Transverse colon (tissue), 4 donors: ENCODE measurements at regions not wholly inside any gene's neighbourhood (a gene's known extent, or its start where the extent isn't known, plus 50 kb on each side); places are given as distances from the start of the nearest gene placed in this dataset.

Experiments
- DNase-seq: peaks from one replicate; pipeline ENCODE4 v3.0.0-alpha.2; 2019
- H3K27ac ChIP-seq, 4 donors: fragments of 200-600 bp; sonication (generic); 2 replicates each; pipeline ENCODE4 v1.5.1; 2016 to 2018; ENCODE audit warnings: inconsistent platforms in 4 of 4
- H3K27me3 ChIP-seq: fragments of 200-600 bp; sonication (generic); 2 replicates; pipeline ENCODE4 v1.5.1; 2017; ENCODE audit warnings: inconsistent platforms
- H3K36me3 ChIP-seq, 4 donors: fragments of 200-600 bp; sonication (generic); 2 replicates each; pipeline ENCODE4 v1.5.1; 2017 to 2019; ENCODE audit warnings: inconsistent platforms in 4 of 4
- H3K4me1 ChIP-seq, 4 donors: fragments of 200-600 bp; sonication (generic); 2 replicates each; pipeline ENCODE4 v1.5.1; 2017 to 2020; ENCODE audit warnings: inconsistent platforms in 4 of 4
- H3K4me3 ChIP-seq, 4 donors: fragments of 200-600 bp; sonication (generic); 1 replicate in 1 of 4; 2 replicates in 3 of 4; pipeline versions ENCODE4 v1.5.1 to v1.6.1; 2017 to 2019; ENCODE audit warnings: inconsistent platforms in 4 of 4
- H3K9me3 ChIP-seq, 2 donors: fragments of 200-600 bp; sonication (generic); 2 replicates each; pipeline ENCODE4 v1.5.1; 2017 to 2019; ENCODE audit warnings: inconsistent platforms in 2 of 2
- CTCF ChIP-seq, 5 experiments: fragments of 200-600 bp in 3 of 5; fragments of 450-650 bp in 2 of 5; sonication (generic) in 3 of 5; IDR thresholded peaks; 1 replicate in 2 of 5; 2 replicates in 3 of 5; pipeline ENCODE4 v1.5.1; 2016 to 2017; ENCODE audit warnings: antibody characterized with exemption in 5 of 5, inconsistent platforms in 3 of 5, mild to moderate bottlenecking in 2 of 5, moderate library complexity in 1 of 5
- EP300 ChIP-seq: sonication (generic); formaldehyde crosslinking; IDR thresholded peaks from one replicate; pipeline ENCODE4 v1.6.1; 2017; ENCODE audit warnings: antibody characterized with exemption, low read depth
- POLR2A ChIP-seq: fragments of 450-650 bp; IDR thresholded peaks from one replicate; pipeline ENCODE4 v1.6.1; 2016; ENCODE audit warnings: antibody characterized with exemption, mild to moderate bottlenecking, moderate library complexity
- POLR2AphosphoS5 ChIP-seq, 3 donors: sonication (generic); formaldehyde crosslinking; IDR thresholded peaks; one replicate each; pipeline ENCODE4 v1.6.1; 2016; ENCODE audit warnings: antibody characterized with exemption in 3 of 3
- WGBS, 2 donors: methylation state at CpG; one replicate each; pipeline ENCODE4 v1.1.5; 2018; ENCODE audit warnings: low coverage in 1 of 2; 5-methylcytosine and 5-hydroxymethylcytosine counted together
- in situ Hi-C, 4 donors: fragments of 200-750 bp; cut with MboI; loops; one replicate each; pipeline versions ENCODE4 v1.15.0 to v1.15.1; 2017; ENCODE audit warnings: low sequenced_read_pairs in 3 of 4, low pct_ligation_motif_present in 1 of 4, low pct_unique_long_range_greater_than_20kb in 1 of 4
- intact Hi-C: fragments of 100-400 bp; cut with DNase I; formaldehyde crosslinking; loops from one replicate; pipeline ENCODE4 v1.15.1; 2023; ENCODE audit warnings: low total_unique reads

GRCh38 chr4:189046642-189047041 lies 894.0 kb upstream of the FRG1 start:
- Histone ChIP-seq H3K27ac (no peak overlapping the region), H3K9me3 (no peaks in the 10 kb centered on the region), H3K4me1 (no peaks in the 10 kb centered on the region), H3K36me3 (no peaks in the 10 kb centered on the region), H3K27me3 (no peaks in the 10 kb centered on the region), H3K4me3 (no peak overlapping the region)
- TF ChIP-seq CTCF (IDR thresholded peaks at IDR 0.05) (no peak), POLR2AphosphoS5 (IDR thresholded peaks at IDR 0.05) (no peak), POLR2A (no peak), EP300 (no peak)
- DNase-seq: no peak
- in situ Hi-C loops (no loop called here), intact Hi-C loops (no loop called here)
- WGBS, 2 donors: 71 to 80% methylated on average over 1 of the region's 1 CpG

- Histone ChIP-seq H3K9me3 (no peaks in the 10 kb centered on the region), H3K4me3 (no peak overlapping the region), H3K36me3 (no peaks in the 10 kb centered on the region), H3K27me3 (no peaks in the 10 kb centered on the region), H3K27ac (no peak overlapping the region), H3K4me1 (no peaks in the 10 kb centered on the region)
- TF ChIP-seq CTCF (IDR thresholded peaks at IDR 0.05) (no peak), POLR2AphosphoS5 (IDR thresholded peaks at IDR 0.05) (no peak), POLR2A (no peak), EP300 (no peak)
- intact Hi-C loops: no loop called here
- 57 to 68% methylated on average over 1 of the region's 1 CpG for WGBS, 2 donors
- no peak for DNase-seq
- in situ Hi-C loops: no loop called here
Observed at GRCh38 chr4:189048119-189048518, 892.6 kb upstream of the FRG1 start.

- in situ Hi-C loops: no loop called here
- Histone ChIP-seq H3K9me3 (no peaks in the 10 kb centered on the region), H3K4me3 (no peak overlapping the region), H3K27me3 (no peaks in the 10 kb centered on the region), H3K36me3 (no peaks in the 10 kb centered on the region), H3K4me1 (no peaks in the 10 kb centered on the region), H3K27ac (no peak overlapping the region)
- 9 to 84% methylated on average over 1 to 8 of the region's 8 CpGs for WGBS, 2 donors
- intact Hi-C loops: no loop called here
- no peak for DNase-seq
- TF ChIP-seq POLR2AphosphoS5 (IDR thresholded peaks at IDR 0.05): no peak
- TF ChIP-seq EP300: no peak
- no peak for TF ChIP-seq CTCF (IDR thresholded peaks at IDR 0.05)
- TF ChIP-seq POLR2A: no peak
Observed at GRCh38 chr4:189049682-189050081, 891.0 kb upstream of the FRG1 start.

GRCh38 chr4:189050643-189051042 lies 890.0 kb upstream of the FRG1 start:
- Histone ChIP-seq H3K4me1 (no peaks in the 10 kb centered on the region), H3K4me3 (no peak overlapping the region), H3K27me3 (no peaks in the 10 kb centered on the region), H3K36me3 (no peaks in the 10 kb centered on the region), H3K27ac (no peak overlapping the region), H3K9me3 (no peaks in the 10 kb centered on the region)
- TF ChIP-seq POLR2A: no peak
- TF ChIP-seq POLR2AphosphoS5 (IDR thresholded peaks at IDR 0.05): no peak
- no peak for TF ChIP-seq CTCF (IDR thresholded peaks at IDR 0.05)
- TF ChIP-seq EP300: no peak
- in situ Hi-C loops: no loop called here
- DNase-seq: no peak
- 22 to 29% methylated on average over 4 to 6 of the region's 8 CpGs for WGBS, 2 donors
- intact Hi-C loops: no loop called here
